DND-41 (cell line): ENCODE measurements at regions not wholly inside any gene's neighbourhood (a gene's known extent, or its start where the extent isn't known, plus 50 kb on each side); places are given as distances from the start of the nearest gene placed in this dataset.
"Not testable (repeated sequence)": the region's sequence is repeated elsewhere in the genome, so short reads cannot be mapped to it uniquely, and the experiment has no call there.

Source experiments
- ATAC-seq: fragments of 200-7000 bp; cut with Tn5 transposase; 3 replicates; pipeline ENCODE4 v1.9.1; 2021; ENCODE audit warnings: low read depth; ENCODE audit not compliant: insufficient read depth
- DNase-seq: peaks from one replicate; pipeline ENCODE4 v3.0.0-alpha.2; 2020
- H2AFZ ChIP-seq: 2 replicates; pipeline ENCODE4 v1.6.0; 2012; ENCODE audit warnings: low read depth, low read length
- H3K27ac ChIP-seq: 2 replicates; pipeline ENCODE4 v1.5.1; 2012; ENCODE audit warnings: low read length, inconsistent platforms
- H3K27me3 ChIP-seq: fragments of 200-600 bp; sonication (generic); 2 replicates; pipeline ENCODE4 v1.6.0; 2012; ENCODE audit warnings: low read length, mild to moderate bottlenecking, inconsistent platforms; ENCODE audit not compliant: insufficient read depth, poor library complexity
- H3K36me3 ChIP-seq: 2 replicates; pipeline ENCODE4 v1.5.1; 2012; ENCODE audit warnings: low read length, inconsistent platforms; ENCODE audit not compliant: insufficient read depth
- H3K4me1 ChIP-seq: 2 replicates; pipeline ENCODE4 v1.5.1; 2012; ENCODE audit warnings: mild to moderate bottlenecking, low read length; ENCODE audit not compliant: insufficient read depth
- H3K4me2 ChIP-seq: 2 replicates; pipeline ENCODE4 v1.6.0; 2012; ENCODE audit warnings: mild to moderate bottlenecking, moderate library complexity, low read length, inconsistent platforms; ENCODE audit not compliant: insufficient read depth
- H3K4me3 ChIP-seq, 2 experiments: fragments of 200-600 bp in 1 of 2; shearing (Covaris generic) in 1 of 2; 2 replicates each; pipeline ENCODE4 v1.5.1; 2012 to 2016; ENCODE audit warnings: inconsistent platforms in 2 of 2, low read length in 2 of 2, mild to moderate bottlenecking in 2 of 2, low read depth in 1 of 2, moderate library complexity in 1 of 2
- H3K79me2 ChIP-seq: 2 replicates; pipeline ENCODE4 v1.6.0; 2012; ENCODE audit warnings: low read length, inconsistent platforms; ENCODE audit not compliant: insufficient read depth
- H3K9ac ChIP-seq: 2 replicates; pipeline ENCODE4 v1.6.0; 2012; ENCODE audit warnings: low read depth, mild to moderate bottlenecking, inconsistent platforms, low read length, moderate library complexity
- H3K9me3 ChIP-seq: 2 replicates; pipeline ENCODE4 v1.5.1; 2012; ENCODE audit warnings: low read length, moderate library complexity, mild to moderate bottlenecking, inconsistent platforms; ENCODE audit not compliant: insufficient read depth, severe bottlenecking
- H4K20me1 ChIP-seq: 2 replicates; pipeline ENCODE4 v1.6.0; 2012; ENCODE audit warnings: low read length; ENCODE audit not compliant: insufficient read depth
- EZH2 ChIP-seq: IDR thresholded peaks from 3 replicates; pipeline ENCODE4 v1.6.1; 2012; ENCODE audit warnings: borderline replicate concordance, low read depth, mild to moderate bottlenecking, moderate library complexity, low read length, inconsistent platforms; ENCODE audit not compliant: severe bottlenecking
- TF ChIP-seq, protein P1 (sequence below): IDR thresholded peaks from 2 replicates; pipeline ENCODE4 v1.5.1; 2012; ENCODE audit warnings: borderline replicate concordance, low read length, moderate library complexity, mild to moderate bottlenecking; ENCODE audit not compliant: poor library complexity, severe bottlenecking; ENCODE audit errors: extremely low read depth

DNA sequence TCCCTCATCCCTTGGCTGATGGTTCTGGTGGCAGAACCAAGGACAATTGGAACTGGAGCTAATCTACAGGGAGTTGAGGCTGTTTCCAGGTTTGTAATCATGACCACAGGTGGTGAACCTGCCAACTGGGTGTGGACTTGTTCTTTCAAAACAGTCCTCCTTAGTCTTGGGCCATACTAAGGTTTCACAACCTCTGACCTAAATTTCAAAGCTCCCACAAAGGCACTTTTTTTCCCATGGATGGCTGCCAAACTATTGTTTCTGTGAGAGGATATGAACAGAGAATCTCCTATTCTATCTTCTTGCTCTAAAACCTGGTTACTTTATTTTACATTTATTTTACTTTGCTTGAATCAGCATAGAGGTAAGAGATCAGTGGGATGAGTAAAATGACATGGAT is 106.5 kb upstream of the IZUMO3 start:
- no peak overlapping the region for H3K27ac ChIP-seq
- peaks cover 9% of the 10 kb centered on the region for H3K9me3 ChIP-seq
- TF ChIP-seq, protein P1, sequence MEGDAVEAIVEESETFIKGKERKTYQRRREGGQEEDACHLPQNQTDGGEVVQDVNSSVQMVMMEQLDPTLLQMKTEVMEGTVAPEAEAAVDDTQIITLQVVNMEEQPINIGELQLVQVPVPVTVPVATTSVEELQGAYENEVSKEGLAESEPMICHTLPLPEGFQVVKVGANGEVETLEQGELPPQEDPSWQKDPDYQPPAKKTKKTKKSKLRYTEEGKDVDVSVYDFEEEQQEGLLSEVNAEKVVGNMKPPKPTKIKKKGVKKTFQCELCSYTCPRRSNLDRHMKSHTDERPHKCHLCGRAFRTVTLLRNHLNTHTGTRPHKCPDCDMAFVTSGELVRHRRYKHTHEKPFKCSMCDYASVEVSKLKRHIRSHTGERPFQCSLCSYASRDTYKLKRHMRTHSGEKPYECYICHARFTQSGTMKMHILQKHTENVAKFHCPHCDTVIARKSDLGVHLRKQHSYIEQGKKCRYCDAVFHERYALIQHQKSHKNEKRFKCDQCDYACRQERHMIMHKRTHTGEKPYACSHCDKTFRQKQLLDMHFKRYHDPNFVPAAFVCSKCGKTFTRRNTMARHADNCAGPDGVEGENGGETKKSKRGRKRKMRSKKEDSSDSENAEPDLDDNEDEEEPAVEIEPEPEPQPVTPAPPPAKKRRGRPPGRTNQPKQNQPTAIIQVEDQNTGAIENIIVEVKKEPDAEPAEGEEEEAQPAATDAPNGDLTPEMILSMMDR, result no peak
- no peak for TF ChIP-seq EZH2
- no peak overlapping the region for H2AFZ ChIP-seq
- no peak overlapping the region for H3K4me3 ChIP-seq
- no peak overlapping the region for H3K9ac ChIP-seq
- ATAC-seq, result no peak
- no peaks in the 10 kb centered on the region for H3K36me3 ChIP-seq
- no peaks in the 10 kb centered on the region for H4K20me1 ChIP-seq
- no peaks in the 10 kb centered on the region for H3K79me2 ChIP-seq
- no peak overlapping the region for H3K4me2 ChIP-seq
- no peaks in the 10 kb centered on the region for H3K27me3 ChIP-seq
- no peak for DNase-seq
- no peaks in the 10 kb centered on the region for H3K4me1 ChIP-seq

DNA sequence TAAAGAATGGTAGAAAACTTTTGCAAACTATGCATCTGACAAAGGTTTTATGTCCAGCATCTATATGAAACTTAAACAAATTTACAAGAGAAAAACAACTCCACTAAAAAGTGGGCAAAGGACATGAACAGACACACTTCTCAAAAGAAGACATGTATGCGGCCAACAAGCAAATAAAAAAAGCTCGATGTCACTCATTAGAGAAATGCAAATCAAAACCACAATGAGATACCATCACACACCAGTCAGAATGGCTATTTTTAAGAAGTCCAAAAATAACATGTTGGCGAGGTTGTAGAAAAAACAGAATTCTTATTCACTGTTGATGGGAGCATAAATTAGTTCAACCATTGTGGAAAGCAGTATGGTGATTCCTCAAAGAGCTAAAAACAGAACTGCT is 83.1 kb upstream of the IZUMO3 start:
- H3K4me3 ChIP-seq, H3K9ac ChIP-seq, H3K4me1 ChIP-seq, H3K27me3 ChIP-seq, H3K9me3 ChIP-seq, DNase-seq, H2AFZ ChIP-seq, H3K4me2 ChIP-seq, H3K27ac ChIP-seq, H3K36me3 ChIP-seq, ATAC-seq, H4K20me1 ChIP-seq, H3K79me2 ChIP-seq: not testable (repeated sequence)

DNA sequence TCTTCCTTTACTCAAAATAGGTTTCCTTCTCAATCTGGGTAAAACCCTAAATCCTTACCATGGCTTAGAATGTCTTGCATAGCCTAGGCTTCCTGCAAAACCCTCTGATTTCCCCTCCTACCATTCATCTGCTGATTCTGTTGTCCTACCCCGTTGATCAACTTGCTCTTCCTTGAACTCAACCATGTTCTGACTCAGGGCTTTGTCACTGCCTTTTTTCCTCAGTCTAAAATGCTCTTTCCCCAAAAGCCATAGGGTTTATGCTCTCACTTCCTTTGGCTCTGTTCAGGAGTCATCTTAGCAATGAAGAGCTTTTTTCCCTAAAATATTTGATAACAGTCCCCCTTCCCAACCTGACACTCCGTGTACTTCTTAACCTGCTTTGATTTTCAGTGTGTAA is 79.4 kb upstream of the IZUMO3 start:
- Histone ChIP-seq H2AFZ (no peak overlapping the region), H3K4me2 (no peak overlapping the region), H3K27me3 (no peaks in the 10 kb centered on the region), H3K9me3 (no peaks in the 10 kb centered on the region), H3K4me1 (no peaks in the 10 kb centered on the region), H3K79me2 (no peaks in the 10 kb centered on the region), H3K36me3 (no peaks in the 10 kb centered on the region), H3K4me3 (no peak overlapping the region), H4K20me1 (no peaks in the 10 kb centered on the region), H3K9ac (no peak overlapping the region), H3K27ac (no peak overlapping the region)
- DNase-seq (no peak), ATAC-seq (no peak)
- no peak for TF ChIP-seq EZH2
- TF ChIP-seq, protein P1, result no peak

DNA sequence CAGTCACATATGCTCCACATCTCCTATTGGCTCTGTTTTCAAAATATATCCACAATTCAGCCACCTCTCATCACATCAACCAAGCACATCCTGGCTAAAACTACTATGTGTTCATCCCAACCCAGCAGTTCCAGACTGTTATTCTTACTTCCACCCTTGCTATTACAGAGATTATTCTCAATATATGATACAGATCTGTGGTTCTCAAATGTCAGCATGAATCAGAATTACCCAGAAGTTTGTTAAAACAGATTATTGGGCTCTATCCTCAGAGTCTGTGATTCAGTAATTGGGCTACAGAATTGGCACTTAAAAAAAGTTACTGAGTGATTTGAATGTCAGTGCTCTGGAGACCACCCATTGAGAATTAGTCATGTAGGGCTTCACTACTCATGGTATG is 78.8 kb upstream of the IZUMO3 start:
- Histone ChIP-seq H4K20me1 (no peaks in the 10 kb centered on the region), H3K79me2 (no peaks in the 10 kb centered on the region), H3K27ac (no peak overlapping the region), H3K4me2 (no peak overlapping the region), H3K4me3 (no peak overlapping the region), H3K9ac (no peak overlapping the region), H2AFZ (no peak overlapping the region), H3K4me1 (no peaks in the 10 kb centered on the region), H3K9me3 (no peaks in the 10 kb centered on the region), H3K27me3 (no peaks in the 10 kb centered on the region), H3K36me3 (no peaks in the 10 kb centered on the region)
- no peak for ATAC-seq
- TF ChIP-seq, protein P1, result no peak
- no peak for TF ChIP-seq EZH2
- DNase-seq, result no peak
